ENCODE measurements at regions not wholly inside any gene's neighbourhood (a gene's known extent, or its start where the extent isn't known, plus 50 kb on each side); places are given as distances from the start of the nearest gene placed in this dataset.

- CTCF ChIA-PET: interaction anchor here (0.7 to 3.0 kb wide), 4 partner anchors 9 to 79 kb away, joined by 3 to 9 read pairs (median 6); no protein-coding TSS in a partner anchor
- H3K9ac ChIP-seq (ENCODE audit: low read length): no peak overlapping the region
- no peaks in the 10 kb centered on the region for H3K9me3 ChIP-seq (ENCODE audit: control insufficient read depth in 1 of 2, insufficient read depth in 1 of 2, low read depth in 1 of 2, low read length in 2 of 2)
- H4K20me1 ChIP-seq (ENCODE audit: insufficient read depth): no peaks in the 10 kb centered on the region
- TF ChIP-seq FOSL1 (IDR thresholded peaks at IDR 0.05; ENCODE audit: low read depth) (no peak), EGR1 (IDR thresholded peaks at IDR 0.05; ENCODE audit: low read depth) (no peak), EZH2 (IDR thresholded peaks at IDR 0.05) (no peak), SIN3A (IDR thresholded peaks at IDR 0.05; ENCODE audit: low read depth) (no peak), ATF3 (IDR thresholded peaks at IDR 0.05) (no peak), CBX3 (IDR thresholded peaks at IDR 0.05; ENCODE audit: low read depth) (no peak), POLR2A (IDR thresholded peaks at IDR 0.05; ENCODE audit: borderline replicate concordance, extremely low read depth, insufficient read depth, insufficient read length) (no peak), YY1 (IDR thresholded peaks at IDR 0.05; ENCODE audit: extremely low read depth, insufficient replicate concordance, low read depth, low read length) (no peak)
- RAD21 ChIA-PET (ENCODE audit: low non-redundant PET in 1 of 2, low total read pairs in 2 of 2, uncharacterized antibody in 2 of 2, unreplicated experiment in 2 of 2): no interaction called here
- no peak overlapping the region for H3K27ac ChIP-seq (ENCODE audit: low read depth, low read length)
- H3K4me3 ChIP-seq (replicated peaks in 1 of 2; ENCODE audit: low read depth in 1 of 2, low read length in 2 of 2): no peak overlapping the region
- H3K27me3 ChIP-seq (ENCODE audit: insufficient read depth, low read length): peaks cover 9% of the 10 kb centered on the region; the same call in 1 of the 2 replicates
- ATAC-seq (no peak), DNase-seq (ENCODE audit: low read depth, low spot score) (no peak)
- no peak overlapping the region for H3K4me2 ChIP-seq (ENCODE audit: low read length)
- no peaks in the 10 kb centered on the region for H3K36me3 ChIP-seq (ENCODE audit: control insufficient read depth in 1 of 2, insufficient read depth in 2 of 2, low read length in 2 of 2)
- intact Hi-C loops (cut with micrococcal nuclease): no loop called here
- H3K79me2 ChIP-seq (ENCODE audit: insufficient read depth, low read length): no peaks in the 10 kb centered on the region
- POLR2A ChIA-PET: no interaction called here
- BruUV-seq (replicated peaks): no TSS peak
- no peaks in the 10 kb centered on the region for H3K4me1 ChIP-seq (ENCODE audit: control insufficient read depth in 1 of 2, insufficient read depth in 2 of 2, low read length in 2 of 2)
- no peaks in the 10 kb centered on the region for H3K9me2 ChIP-seq (ENCODE audit: insufficient read depth)
- no peak overlapping the region for H2AFZ ChIP-seq (ENCODE audit: low read depth, low read length, poor library complexity, severe bottlenecking)
These were observed 319.5 kb upstream of the OR4E1 start for GRCh38 chr14:21993070-21993469.

GRCh38 chr14:21991130-21991529, 317.5 kb upstream of the OR4E1 start:
- Histone ChIP-seq H3K4me3 (replicated peaks in 1 of 2; ENCODE audit: low read depth in 1 of 2, low read length in 2 of 2) (no peak overlapping the region), H3K4me2 (ENCODE audit: low read length) (no peak overlapping the region), H3K9me2 (ENCODE audit: insufficient read depth) (no peaks in the 10 kb centered on the region), H2AFZ (ENCODE audit: low read depth, low read length, poor library complexity, severe bottlenecking) (no peak overlapping the region), H3K9ac (ENCODE audit: low read length) (no peak overlapping the region), H3K79me2 (ENCODE audit: insufficient read depth, low read length) (no peaks in the 10 kb centered on the region), H3K27ac (ENCODE audit: low read depth, low read length) (no peak overlapping the region), H3K27me3 (ENCODE audit: insufficient read depth, low read length) (peaks cover 11% of the 10 kb centered on the region; the same call in 1 of the 2 replicates), H3K36me3 (ENCODE audit: control insufficient read depth in 1 of 2, insufficient read depth in 2 of 2, low read length in 2 of 2) (no peaks in the 10 kb centered on the region), H4K20me1 (ENCODE audit: insufficient read depth) (no peaks in the 10 kb centered on the region), H3K4me1 (ENCODE audit: control insufficient read depth in 1 of 2, insufficient read depth in 2 of 2, low read length in 2 of 2) (no peaks in the 10 kb centered on the region), H3K9me3 (ENCODE audit: control insufficient read depth in 1 of 2, insufficient read depth in 1 of 2, low read depth in 1 of 2, low read length in 2 of 2) (no peaks in the 10 kb centered on the region)
- ATAC-seq: no peak
- no TSS peak for BruUV-seq (replicated peaks)
- intact Hi-C loops (cut with micrococcal nuclease): no loop called here
- ChIA-PET RAD21 (ENCODE audit: low non-redundant PET in 1 of 2, low total read pairs in 2 of 2, uncharacterized antibody in 2 of 2, unreplicated experiment in 2 of 2) (no interaction called here), CTCF (interaction anchor here (1.0 to 5.7 kb wide), 7 partner anchors 8 to 139 kb away, joined by 3 to 100 read pairs (median 3); no protein-coding TSS in a partner anchor), POLR2A (no interaction called here)
- no peak for DNase-seq (ENCODE audit: low read depth, low spot score)
- TF ChIP-seq EZH2phosphoT487 (IDR thresholded peaks at IDR 0.05; ENCODE audit: borderline replicate concordance): no peak
- no peak for TF ChIP-seq SRF (IDR thresholded peaks at IDR 0.05; ENCODE audit: low read depth)
- TF ChIP-seq ELF1 (IDR thresholded peaks at IDR 0.05; ENCODE audit: borderline replicate concordance, low read depth): no peak
- TF ChIP-seq CBX3 (IDR thresholded peaks at IDR 0.05; ENCODE audit: low read depth): no peak
- TF ChIP-seq POLR2AphosphoS5 (IDR thresholded peaks at IDR 0.05; ENCODE audit: low read depth, low read length): no peak
- no peak for TF ChIP-seq MAX (IDR thresholded peaks at IDR 0.05)
- TF ChIP-seq EZH2 (IDR thresholded peaks at IDR 0.05): no peak
- no peak for TF ChIP-seq ZNF274 (IDR thresholded peaks at IDR 0.05; ENCODE audit: low read depth, low read length)
- no peak for TF ChIP-seq CTCF (IDR thresholded peaks at IDR 0.05 in 2 of 3, conservative IDR thresholded peaks at IDR 0.05 in 1 of 3; ENCODE audit: borderline replicate concordance in 1 of 3, insufficient read depth in 1 of 3, low read depth in 2 of 3, low read length in 2 of 3)
- TF ChIP-seq RAD21 (IDR thresholded peaks at IDR 0.05; ENCODE audit: low read depth): no peak
- TF ChIP-seq YY1 (IDR thresholded peaks at IDR 0.05; ENCODE audit: extremely low read depth, insufficient replicate concordance, low read depth, low read length): no peak
- TF ChIP-seq ZFX (IDR thresholded peaks at IDR 0.05): no peak
- no peak for TF ChIP-seq SIN3A (IDR thresholded peaks at IDR 0.05; ENCODE audit: low read depth)
- no peak for TF ChIP-seq ZBTB33 (IDR thresholded peaks at IDR 0.05; ENCODE audit: extremely low read depth, insufficient replicate concordance, low read length)
